ENCODE measurements at regions not wholly inside any gene's neighbourhood (a gene's known extent, or its start where the extent isn't known, plus 50 kb on each side); places are given as distances from the start of the nearest gene placed in this dataset.
"Not testable (repeated sequence)": the region's sequence is repeated elsewhere in the genome, so short reads cannot be mapped to it uniquely, and the experiment has no call there.

- Histone ChIP-seq H3K9ac (ENCODE audit: low read depth in 2 of 2, low read length in 2 of 2) (no peak overlapping the region), H3K36me3 (no peaks in the 10 kb centered on the region), H3K9me3 (no peaks in the 10 kb centered on the region), H3K27ac (no peak overlapping the region), H3K4me1 (no peaks in the 10 kb centered on the region), H3K4me3 (no peak overlapping the region), H3K27me3 (no peaks in the 10 kb centered on the region)
- DNase-seq = no peak
- TF ChIP-seq CTCF (IDR thresholded peaks at IDR 0.05) = no peak
- intact Hi-C loops (cut with DNase I) = no loop called here
Measured at GRCh38 chr4:97016186-97016907, 1126.9 kb downstream of the STPG2 start.

- no peak overlapping the region for H3K27ac ChIP-seq
- H3K27me3 ChIP-seq = no peaks in the 10 kb centered on the region
- no peaks in the 10 kb centered on the region for H3K36me3 ChIP-seq
- TF ChIP-seq CTCF (IDR thresholded peaks at IDR 0.05) = no peak
- intact Hi-C loops (cut with DNase I) = no loop called here
- no peaks in the 10 kb centered on the region for H3K9me3 ChIP-seq
- DNase-seq = no peak
- no peaks in the 10 kb centered on the region for H3K4me1 ChIP-seq
- no peak overlapping the region for H3K9ac ChIP-seq (ENCODE audit: low read depth in 2 of 2, low read length in 2 of 2)
- no peak overlapping the region for H3K4me3 ChIP-seq
Measured at GRCh38 chr4:97027728-97028410, 1115.4 kb downstream of the STPG2 start.

- H3K36me3 ChIP-seq = no peaks in the 10 kb centered on the region
- H3K4me1 ChIP-seq = no peaks in the 10 kb centered on the region
- no peak for TF ChIP-seq CTCF (IDR thresholded peaks at IDR 0.05)
- no peak overlapping the region for H3K9ac ChIP-seq (ENCODE audit: low read depth in 2 of 2, low read length in 2 of 2)
- no peaks in the 10 kb centered on the region for H3K9me3 ChIP-seq
- H3K27ac ChIP-seq = no peak overlapping the region
- no peak for DNase-seq
- intact Hi-C loops (cut with DNase I) = no loop called here
- H3K4me3 ChIP-seq = no peak overlapping the region
- H3K27me3 ChIP-seq = no peaks in the 10 kb centered on the region
Measured at GRCh38 chr4:97028785-97029184, 1114.5 kb downstream of the STPG2 start.

GRCh38 chr4:97037411-97038145 is 1105.7 kb downstream of the STPG2 start:
- H3K9ac ChIP-seq (ENCODE audit: low read depth in 2 of 2, low read length in 2 of 2); H3K4me1 ChIP-seq; intact Hi-C loops (cut with DNase I); H3K36me3 ChIP-seq; H3K4me3 ChIP-seq; H3K27me3 ChIP-seq; DNase-seq; H3K9me3 ChIP-seq; H3K27ac ChIP-seq: not testable (repeated sequence)

GRCh38 chr4:97038146-97038516 is 1105.1 kb downstream of the STPG2 start:
- Histone ChIP-seq H3K4me3 (no peak overlapping the region), H3K27ac (no peak overlapping the region), H3K27me3 (no peaks in the 10 kb centered on the region), H3K36me3 (no peaks in the 10 kb centered on the region), H3K9me3 (no peaks in the 10 kb centered on the region), H3K4me1 (no peaks in the 10 kb centered on the region), H3K9ac (ENCODE audit: low read depth in 2 of 2, low read length in 2 of 2) (no peak overlapping the region)
- intact Hi-C loops (cut with DNase I) = no loop called here
- DNase-seq = no peak
- no peak for TF ChIP-seq CTCF (IDR thresholded peaks at IDR 0.05)
